ENCODE measurements at regions not wholly inside any gene's neighbourhood (a gene's known extent, or its start where the extent isn't known, plus 50 kb on each side); places are given as distances from the start of the nearest gene placed in this dataset.

DNA sequence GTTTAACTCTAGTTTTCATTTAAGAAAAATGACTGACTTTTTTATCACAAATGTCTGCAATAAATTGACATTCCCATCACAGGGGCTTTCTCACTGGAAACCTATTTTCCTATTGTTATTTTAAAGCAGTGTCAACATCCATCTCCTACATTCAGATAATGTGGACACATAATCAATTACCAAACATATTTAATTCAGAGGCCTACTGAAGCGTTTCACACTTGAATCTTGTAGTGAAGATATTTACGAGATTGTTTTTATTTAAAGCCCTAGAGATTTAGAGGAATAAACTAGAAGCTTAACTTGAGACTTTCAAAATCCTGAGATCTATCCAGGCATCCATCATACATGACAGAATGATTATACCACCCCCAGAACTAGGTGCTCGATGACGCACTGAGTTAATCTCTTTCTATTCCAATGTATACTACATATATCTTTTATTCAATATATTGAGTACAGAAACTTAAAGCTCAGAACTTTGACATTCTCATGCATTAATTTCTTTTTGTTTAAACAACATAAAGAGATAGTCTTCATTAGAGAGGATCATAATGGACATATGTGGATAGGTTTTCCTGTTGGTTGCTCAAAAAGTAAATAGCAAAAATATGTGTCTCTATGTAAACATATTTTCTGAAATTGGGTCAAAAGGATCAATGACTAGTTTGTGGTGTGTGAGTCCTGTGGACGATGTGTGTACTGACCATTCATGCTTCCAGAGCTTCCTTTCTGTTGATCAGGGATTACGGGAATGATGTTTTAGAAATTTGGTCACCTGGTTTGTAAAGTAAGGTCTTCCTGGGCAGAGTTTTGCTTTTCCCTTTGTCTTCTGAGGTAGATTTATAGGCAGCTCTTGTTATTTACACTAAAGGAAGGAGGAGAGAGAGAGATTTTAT is 171.5 kb upstream of the HMCN1 start:
- Histone ChIP-seq H3K4me3 (ENCODE audit: low read depth in 2 of 2, low read length in 1 of 2) (no peak overlapping the region), H3K27me3 (ENCODE audit: insufficient read depth) (no peaks in the 10 kb centered on the region), H3K27ac (ENCODE audit: low read depth in 2 of 2, low read length in 1 of 2) (no peak overlapping the region), H3K36me3 (replicated peaks in 1 of 2; ENCODE audit: control insufficient read depth in 1 of 2, insufficient read depth in 2 of 2, low read length in 1 of 2) (no peaks in the 10 kb centered on the region), H3F3A (replicated peaks; ENCODE audit: insufficient read depth) (no peaks in the 10 kb centered on the region), H3K9me3 (no peaks in the 10 kb centered on the region), H2AFZ (ENCODE audit: low read depth) (no peak overlapping the region), H3K4me1 (ENCODE audit: control insufficient read depth in 1 of 2, insufficient read depth in 2 of 2, low read depth in 1 of 2, low read length in 1 of 2) (peaks cover 0 to 13% of the 10 kb centered on the region in 2 experiments; a peak in 2 of 4 replicates), H3K4me2 (no peak overlapping the region), H3K9me2 (no peaks in the 10 kb centered on the region), H3K79me2 (ENCODE audit: insufficient read depth) (no peaks in the 10 kb centered on the region), H3K9ac (no peak overlapping the region), H4K20me1 (ENCODE audit: insufficient read depth) (no peaks in the 10 kb centered on the region)
- 59% methylated on average over 6 of the region's 6 CpGs for WGBS (ENCODE audit: low lambda C conversion rate)
- TF ChIP-seq NRF1 (IDR thresholded peaks at IDR 0.05; ENCODE audit: low read depth, low read length) = no peak
- TF ChIP-seq TEAD4 (IDR thresholded peaks at IDR 0.05; ENCODE audit: borderline replicate concordance, insufficient read depth) = no peak
- no peak for TF ChIP-seq PBX3 (IDR thresholded peaks at IDR 0.05)
- TF ChIP-seq, protein P1, sequence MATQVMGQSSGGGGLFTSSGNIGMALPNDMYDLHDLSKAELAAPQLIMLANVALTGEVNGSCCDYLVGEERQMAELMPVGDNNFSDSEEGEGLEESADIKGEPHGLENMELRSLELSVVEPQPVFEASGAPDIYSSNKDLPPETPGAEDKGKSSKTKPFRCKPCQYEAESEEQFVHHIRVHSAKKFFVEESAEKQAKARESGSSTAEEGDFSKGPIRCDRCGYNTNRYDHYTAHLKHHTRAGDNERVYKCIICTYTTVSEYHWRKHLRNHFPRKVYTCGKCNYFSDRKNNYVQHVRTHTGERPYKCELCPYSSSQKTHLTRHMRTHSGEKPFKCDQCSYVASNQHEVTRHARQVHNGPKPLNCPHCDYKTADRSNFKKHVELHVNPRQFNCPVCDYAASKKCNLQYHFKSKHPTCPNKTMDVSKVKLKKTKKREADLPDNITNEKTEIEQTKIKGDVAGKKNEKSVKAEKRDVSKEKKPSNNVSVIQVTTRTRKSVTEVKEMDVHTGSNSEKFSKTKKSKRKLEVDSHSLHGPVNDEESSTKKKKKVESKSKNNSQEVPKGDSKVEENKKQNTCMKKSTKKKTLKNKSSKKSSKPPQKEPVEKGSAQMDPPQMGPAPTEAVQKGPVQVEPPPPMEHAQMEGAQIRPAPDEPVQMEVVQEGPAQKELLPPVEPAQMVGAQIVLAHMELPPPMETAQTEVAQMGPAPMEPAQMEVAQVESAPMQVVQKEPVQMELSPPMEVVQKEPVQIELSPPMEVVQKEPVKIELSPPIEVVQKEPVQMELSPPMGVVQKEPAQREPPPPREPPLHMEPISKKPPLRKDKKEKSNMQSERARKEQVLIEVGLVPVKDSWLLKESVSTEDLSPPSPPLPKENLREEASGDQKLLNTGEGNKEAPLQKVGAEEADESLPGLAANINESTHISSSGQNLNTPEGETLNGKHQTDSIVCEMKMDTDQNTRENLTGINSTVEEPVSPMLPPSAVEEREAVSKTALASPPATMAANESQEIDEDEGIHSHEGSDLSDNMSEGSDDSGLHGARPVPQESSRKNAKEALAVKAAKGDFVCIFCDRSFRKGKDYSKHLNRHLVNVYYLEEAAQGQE (IDR thresholded peaks at IDR 0.05; ENCODE audit: low read depth, low read length) = no peak
- no peak for TF ChIP-seq EP300 (IDR thresholded peaks at IDR 0.05; ENCODE audit: borderline replicate concordance in 1 of 2, low read depth in 1 of 2, low read length in 1 of 2)
- no peak for TF ChIP-seq FOXJ3 (CRISPR knock-in tag; IDR thresholded peaks at IDR 0.05)
- no peak for TF ChIP-seq TCF12 (IDR thresholded peaks at IDR 0.05)
- TF ChIP-seq USF1 (IDR thresholded peaks at IDR 0.05; ENCODE audit: borderline replicate concordance, low read depth) = no peak
- TF ChIP-seq RXRA (IDR thresholded peaks at IDR 0.05; ENCODE audit: borderline replicate concordance, low read depth) = no peak
- DNase-seq = no peak
- POLR2A ChIA-PET = no interaction called here
- CTCF ChIA-PET = interaction anchor here (1.7 kb wide), 1 partner anchor 9 kb away, joined by 3 read pairs; no protein-coding TSS in a partner anchor

GRCh38 chr1:185561629-185562028 is 172.6 kb upstream of the HMCN1 start:
- Histone ChIP-seq H3K9me3 (no peaks in the 10 kb centered on the region), H3K27ac (ENCODE audit: low read depth in 2 of 2, low read length in 1 of 2) (no peak overlapping the region; a peak in 1 of 4 replicates), H3K9me2 (no peaks in the 10 kb centered on the region), H3K4me1 (ENCODE audit: control insufficient read depth in 1 of 2, insufficient read depth in 2 of 2, low read depth in 1 of 2, low read length in 1 of 2) (peaks cover 0 to 13% of the 10 kb centered on the region in 2 experiments; a peak in 2 of 4 replicates), H4K20me1 (ENCODE audit: insufficient read depth) (no peaks in the 10 kb centered on the region), H3K4me2 (no peak overlapping the region), H3K4me3 (ENCODE audit: low read depth in 2 of 2, low read length in 1 of 2) (no peak overlapping the region), H3F3A (replicated peaks; ENCODE audit: insufficient read depth) (no peaks in the 10 kb centered on the region), H2AFZ (ENCODE audit: low read depth) (no peak overlapping the region), H3K9ac (no peak overlapping the region), H3K79me2 (ENCODE audit: insufficient read depth) (no peaks in the 10 kb centered on the region), H3K27me3 (ENCODE audit: insufficient read depth) (no peaks in the 10 kb centered on the region), H3K36me3 (replicated peaks in 1 of 2; ENCODE audit: control insufficient read depth in 1 of 2, insufficient read depth in 2 of 2, low read length in 1 of 2) (no peaks in the 10 kb centered on the region)
- ChIA-PET CTCF (interaction anchor here (1.7 kb wide), 1 partner anchor 34 kb away, joined by 6 read pairs; no protein-coding TSS in a partner anchor), POLR2A (no interaction called here)
- WGBS (ENCODE audit: low lambda C conversion rate) = 28% methylated on average over 4 of the region's 4 CpGs
- DNase-seq = no peak
- no peak for TF ChIP-seq YY1 (IDR thresholded peaks at IDR 0.05; ENCODE audit: low read depth)
- no peak for TF ChIP-seq EZH2phosphoT487 (IDR thresholded peaks at IDR 0.05; ENCODE audit: borderline replicate concordance, low read depth)
